Mononuclear cell (primary cell): ENCODE measurements at regions not wholly inside any gene's neighbourhood (a gene's known extent, or its start where the extent isn't known, plus 50 kb on each side); places are given as distances from the start of the nearest gene placed in this dataset.
"Not testable (repeated sequence)": the region's sequence is repeated elsewhere in the genome, so short reads cannot be mapped to it uniquely, and the experiment has no call there.

Source experiments
- H3K27me3 ChIP-seq: 2 replicates; pipeline ENCODE4 v1.6.0; 2011; ENCODE audit warnings: low read length, control low read depth; ENCODE audit not compliant: insufficient read depth
- H3K4me1 ChIP-seq: 2 replicates; pipeline ENCODE4 v1.5.1; 2011; ENCODE audit warnings: mild to moderate bottlenecking, low read length, control low read depth; ENCODE audit not compliant: insufficient read depth
- H3K4me3 ChIP-seq: 2 replicates; pipeline ENCODE4 v1.5.1; 2011; ENCODE audit warnings: mild to moderate bottlenecking, low read length, moderate library complexity
- H3K9me3 ChIP-seq: 2 replicates; pipeline ENCODE4 v1.5.1; 2011; ENCODE audit warnings: low read depth, mild to moderate bottlenecking, control low read depth, low read length

- Histone ChIP-seq H3K4me3 (no peak overlapping the region), H3K27me3 (no peaks in the 10 kb centered on the region), H3K9me3 (no peaks in the 10 kb centered on the region), H3K4me1 (no peaks in the 10 kb centered on the region)
Observed at GRCh38 chr10:64529003-64529350, 1007.8 kb downstream of the REEP3 start.

DNA sequence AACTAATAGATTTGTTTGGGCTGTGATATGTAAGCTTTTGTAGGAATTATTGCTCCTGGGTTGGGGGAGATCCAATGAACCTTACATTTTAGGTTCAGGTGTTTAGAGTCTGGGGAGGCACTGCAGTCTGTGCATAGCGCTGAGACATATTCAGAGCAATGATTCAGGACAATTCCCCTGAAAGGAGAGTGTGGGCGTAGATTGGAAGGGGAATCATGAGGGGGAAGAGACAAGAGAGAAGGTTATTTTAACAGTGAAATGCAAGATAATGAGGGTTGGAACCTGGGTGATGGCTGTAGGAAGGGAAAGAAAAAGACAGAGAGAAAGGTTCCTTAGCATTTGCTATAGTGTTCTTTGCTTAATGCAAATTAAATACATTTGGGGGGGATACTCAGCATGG lies 1013.4 kb downstream of the REEP3 start:
- no peaks in the 10 kb centered on the region for H3K4me1 ChIP-seq
- H3K4me3 ChIP-seq = no peak overlapping the region
- H3K9me3 ChIP-seq = no peaks in the 10 kb centered on the region
- H3K27me3 ChIP-seq = no peaks in the 10 kb centered on the region

GRCh38 chr10:64535131-64535867 lies 1014.1 kb downstream of the REEP3 start:
- H3K27me3 ChIP-seq = no peaks in the 10 kb centered on the region
- no peaks in the 10 kb centered on the region for H3K9me3 ChIP-seq
- H3K4me1 ChIP-seq = no peaks in the 10 kb centered on the region
- no peak overlapping the region for H3K4me3 ChIP-seq

DNA sequence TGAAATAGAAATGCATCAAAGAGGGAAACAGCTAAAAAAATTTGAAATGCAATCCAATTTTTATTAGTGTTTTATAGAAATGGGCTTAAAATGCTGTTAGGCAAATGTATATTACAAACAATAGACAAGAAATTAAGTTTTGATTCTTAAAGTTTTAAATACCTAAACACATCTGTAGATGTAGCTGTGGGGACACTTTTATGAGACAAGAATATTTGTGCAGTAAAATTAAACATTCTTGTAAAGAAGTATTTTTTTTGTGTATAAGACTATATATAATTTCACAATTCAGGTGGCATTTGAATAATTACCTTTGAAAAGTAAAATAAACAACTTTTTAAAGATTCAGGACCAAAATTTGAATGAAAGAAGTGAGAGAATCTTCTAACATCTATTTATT lies 1015.9 kb downstream of the REEP3 start:
- no peaks in the 10 kb centered on the region for H3K4me1 ChIP-seq
- H3K4me3 ChIP-seq = no peak overlapping the region
- no peaks in the 10 kb centered on the region for H3K9me3 ChIP-seq
- H3K27me3 ChIP-seq = no peaks in the 10 kb centered on the region

GRCh38 chr10:64537928-64538327 lies 1016.7 kb downstream of the REEP3 start:
- Histone ChIP-seq H3K27me3 (no peaks in the 10 kb centered on the region), H3K4me1 (no peaks in the 10 kb centered on the region), H3K4me3 (no peak overlapping the region), H3K9me3 (no peaks in the 10 kb centered on the region)

DNA sequence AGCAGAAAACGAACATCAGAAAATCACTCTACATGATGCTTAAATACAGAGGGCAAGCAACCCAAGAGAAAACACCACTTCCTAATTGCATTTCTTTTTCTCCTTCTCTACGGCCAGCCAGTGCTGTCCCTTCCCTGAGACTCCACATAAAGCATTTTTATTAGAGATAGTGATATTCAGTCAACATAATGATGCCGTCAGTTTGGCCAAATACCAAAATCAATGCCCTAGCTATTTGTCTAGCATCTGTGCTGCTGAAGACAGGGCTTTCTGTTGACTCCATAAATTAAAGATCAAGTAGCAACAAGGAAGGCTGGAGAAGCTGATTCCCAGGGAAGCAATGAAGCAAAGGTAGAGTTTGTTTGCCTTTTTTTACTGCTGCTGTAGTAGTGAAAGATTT lies 1024.9 kb downstream of the REEP3 start:
- H3K4me1 ChIP-seq = no peaks in the 10 kb centered on the region
- H3K4me3 ChIP-seq = no peak overlapping the region
- H3K27me3 ChIP-seq = no peaks in the 10 kb centered on the region
- no peaks in the 10 kb centered on the region for H3K9me3 ChIP-seq

GRCh38 chr10:64547168-64547567 lies 1026.0 kb downstream of the REEP3 start:
- H3K27me3 ChIP-seq = no peaks in the 10 kb centered on the region
- H3K9me3 ChIP-seq = no peaks in the 10 kb centered on the region
- H3K4me1 ChIP-seq = no peaks in the 10 kb centered on the region
- no peak overlapping the region for H3K4me3 ChIP-seq

DNA sequence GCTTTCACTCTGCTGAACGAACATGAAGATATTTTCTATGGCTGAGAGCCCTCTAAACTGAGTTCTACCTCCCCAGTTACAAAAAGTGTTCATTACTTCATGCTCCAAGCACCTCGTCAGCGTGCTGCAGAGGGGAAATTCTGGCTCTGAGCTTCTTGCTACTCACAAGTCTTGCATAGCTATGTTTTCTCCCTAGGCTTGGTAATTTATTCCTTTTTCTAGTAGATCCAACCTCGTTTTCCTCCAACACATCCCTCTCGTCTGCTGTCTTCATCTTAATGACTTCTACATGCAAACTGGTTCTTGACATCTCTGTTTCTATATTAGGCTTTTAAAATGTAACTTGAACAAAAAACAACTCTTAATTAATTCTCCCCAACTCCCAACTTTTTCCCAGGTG lies 1034.5 kb downstream of the REEP3 start:
- H3K4me1 ChIP-seq = no peaks in the 10 kb centered on the region
- H3K4me3 ChIP-seq = no peak overlapping the region
- H3K9me3 ChIP-seq = no peaks in the 10 kb centered on the region
- no peaks in the 10 kb centered on the region for H3K27me3 ChIP-seq

- H3K27me3 ChIP-seq = no peaks in the 10 kb centered on the region
- H3K9me3 ChIP-seq = no peaks in the 10 kb centered on the region
- H3K4me3 ChIP-seq = no peak overlapping the region
- no peaks in the 10 kb centered on the region for H3K4me1 ChIP-seq
Observed at GRCh38 chr10:64558094-64558835, 1037.1 kb downstream of the REEP3 start.

GRCh38 chr10:64571056-64571455 lies 1049.9 kb downstream of the REEP3 start:
- no peak overlapping the region for H3K4me3 ChIP-seq
- no peaks in the 10 kb centered on the region for H3K4me1 ChIP-seq
- no peaks in the 10 kb centered on the region for H3K9me3 ChIP-seq
- H3K27me3 ChIP-seq = no peaks in the 10 kb centered on the region

- Histone ChIP-seq H3K4me1 (no peaks in the 10 kb centered on the region), H3K9me3 (no peaks in the 10 kb centered on the region), H3K27me3 (no peaks in the 10 kb centered on the region), H3K4me3 (no peak overlapping the region)
Observed at GRCh38 chr10:64573623-64574325, 1052.6 kb downstream of the REEP3 start.

GRCh38 chr10:64574371-64574770 lies 1053.2 kb downstream of the REEP3 start:
- Histone ChIP-seq H3K4me1 (no peaks in the 10 kb centered on the region), H3K4me3 (no peak overlapping the region), H3K9me3 (no peaks in the 10 kb centered on the region), H3K27me3 (no peaks in the 10 kb centered on the region)

GRCh38 chr10:64576497-64576896 lies 1055.3 kb downstream of the REEP3 start:
- Histone ChIP-seq H3K27me3 (no peaks in the 10 kb centered on the region), H3K9me3 (no peaks in the 10 kb centered on the region)

DNA sequence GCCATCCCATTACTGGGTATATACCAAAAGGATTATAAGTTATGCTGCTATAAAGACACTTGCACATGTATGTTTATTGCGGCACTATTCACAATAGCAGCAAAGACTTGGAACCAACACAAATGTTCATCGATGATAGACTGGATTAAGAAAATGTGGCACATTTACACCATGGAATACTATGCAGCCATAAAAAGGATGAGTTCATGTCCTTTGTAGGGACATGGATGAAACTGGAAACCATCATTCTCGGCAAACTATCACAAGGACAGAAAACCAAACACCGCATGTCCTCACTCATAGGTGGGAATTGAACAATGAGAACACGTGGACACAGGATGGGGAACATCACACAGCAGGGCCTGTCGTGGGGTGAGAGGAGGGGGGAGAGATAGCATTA lies 1057.6 kb downstream of the REEP3 start:
- not testable (repeated sequence) for H3K4me3 ChIP-seq, H3K9me3 ChIP-seq, H3K27me3 ChIP-seq, H3K4me1 ChIP-seq

More at GRCh38 chr10:64576497-64576896, 1055.3 kb downstream of the REEP3 start:
- Histone ChIP-seq H3K4me1 (no peaks in the 10 kb centered on the region), H3K4me3 (no peak overlapping the region)

DNA sequence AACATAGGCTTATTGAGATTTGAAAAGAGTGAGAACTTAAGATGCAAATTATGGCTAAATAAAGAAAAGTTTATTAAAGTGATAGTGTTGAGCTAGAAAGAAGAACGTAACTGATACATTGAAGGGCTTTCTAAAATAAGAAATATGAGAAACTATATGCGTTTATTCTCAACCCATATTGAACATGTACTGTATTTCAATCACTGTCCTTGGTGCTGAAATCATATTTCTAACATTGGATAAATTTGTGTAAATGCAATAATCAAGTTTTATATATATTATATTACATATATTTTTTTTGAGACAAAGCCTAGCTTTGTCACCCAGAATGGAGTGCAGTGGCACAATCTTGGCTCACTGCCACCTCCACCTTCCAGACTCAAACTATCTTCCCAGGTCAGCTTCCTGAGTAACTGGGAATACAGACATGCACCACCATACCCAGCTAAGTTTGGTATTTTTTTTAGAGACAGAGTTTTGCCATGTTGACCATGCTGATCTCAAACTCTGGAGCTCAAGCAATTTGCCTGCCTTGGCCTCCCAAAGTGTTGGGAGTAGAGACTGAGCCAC lies 1065.8 kb downstream of the REEP3 start:
- no peak overlapping the region for H3K4me3 ChIP-seq
- H3K4me1 ChIP-seq = no peaks in the 10 kb centered on the region
- no peaks in the 10 kb centered on the region for H3K27me3 ChIP-seq
- peaks cover 6% of the 10 kb centered on the region for H3K9me3 ChIP-seq
